HEK293 (cell line): ENCODE measurements at regions not wholly inside any gene's neighbourhood (a gene's known extent, or its start where the extent isn't known, plus 50 kb on each side); places are given as distances from the start of the nearest gene placed in this dataset.

Experiments used
- CTCF ChIA-PET: fragments of 350-600 bp; formaldehyde crosslinking; extraction: SDS; loops from one replicate; lab custom pipeline; 2021; ENCODE audit warnings: antibody characterized with exemption; lab: Yijun Ruan, JAX
- POLR2A ChIA-PET: fragments of 300-600 bp; formaldehyde crosslinking; extraction: SDS; loops from one replicate; lab custom pipeline; 2020; ENCODE audit warnings: antibody characterized with exemption, inconsistent platforms; lab: Yijun Ruan, JAX
- H3K27ac ChIP-seq: fragments of 200-500 bp; sonication (Bioruptor generic); 2 replicates; pipeline ENCODE4 v1.5.1; 2014; ENCODE audit warnings: low read depth, low read length, control low read depth, inconsistent platforms; ENCODE audit errors: extremely low read depth
- H3K36me3 ChIP-seq, 2 experiments: fragments of 200-500 bp in 1 of 2; sonication (Bioruptor generic) in 1 of 2; 1 replicate in 1 of 2; 2 replicates in 1 of 2; pipeline ENCODE4 v1.5.1; 2014 to 2017; ENCODE audit warnings: inconsistent platforms in 2 of 2, low read length in 2 of 2; ENCODE audit not compliant: control insufficient read depth in 2 of 2, insufficient read depth in 1 of 2
- H3K4me1 ChIP-seq: fragments of 200-500 bp; sonication (Bioruptor generic); 2 replicates; pipeline ENCODE4 v1.5.1; 2014; ENCODE audit warnings: mild to moderate bottlenecking, low read length, inconsistent platforms; ENCODE audit not compliant: control insufficient read depth, insufficient read depth
- H3K4me3 ChIP-seq: 2 replicates; pipeline ENCODE4 v1.5.1; 2011; ENCODE audit warnings: low read depth, mild to moderate bottlenecking, control low read depth, low read length, moderate library complexity
- H3K9me3 ChIP-seq: fragments of 200-500 bp; sonication (Bioruptor generic); 2 replicates; pipeline ENCODE4 v1.5.1; 2014; ENCODE audit warnings: low read depth, low read length, inconsistent platforms; ENCODE audit not compliant: control insufficient read depth, insufficient read depth
- EGR2 ChIP-seq: fragments of 450-650 bp; formaldehyde crosslinking; IDR thresholded peaks from 2 replicates; pipeline ENCODE4 v1.5.1; 2016; ENCODE audit warnings: low read depth, missing biosample characterization, missing genetic modification characterization
- KLF1 ChIP-seq: fragments of 450-650 bp; formaldehyde crosslinking; IDR thresholded peaks from 2 replicates; pipeline ENCODE4 v1.5.1; 2016; ENCODE audit warnings: missing biosample characterization, missing genetic modification characterization
- KLF16 ChIP-seq: fragments of 450-650 bp; formaldehyde crosslinking; IDR thresholded peaks from 2 replicates; pipeline ENCODE4 v1.5.1; 2017; ENCODE audit warnings: missing biosample characterization, missing genetic modification characterization
- KLF8 ChIP-seq: fragments of 450-650 bp; formaldehyde crosslinking; IDR thresholded peaks from 2 replicates; pipeline ENCODE4 v1.5.1; 2016; ENCODE audit warnings: missing biosample characterization, missing genetic modification characterization
- MZF1 ChIP-seq: fragments of 450-650 bp; formaldehyde crosslinking; IDR thresholded peaks from 2 replicates; pipeline ENCODE4 v1.5.1; 2017; ENCODE audit warnings: missing biosample characterization, missing genetic modification characterization, borderline replicate concordance
- OVOL3 ChIP-seq: fragments of 450-650 bp; formaldehyde crosslinking; IDR thresholded peaks from 2 replicates; pipeline ENCODE4 v1.5.1; 2016; ENCODE audit warnings: missing biosample characterization, missing genetic modification characterization
- REPIN1 ChIP-seq: fragments of 450-650 bp; formaldehyde crosslinking; IDR thresholded peaks from 2 replicates; pipeline ENCODE4 v1.5.1; 2017; ENCODE audit warnings: missing biosample characterization, missing genetic modification characterization, low read depth
- SETDB1 ChIP-seq: IDR thresholded peaks from one replicate; pipeline ENCODE4 v1.6.1; 2017; ENCODE audit warnings: mild to moderate bottlenecking, low read length, moderate library complexity, mixed read lengths; ENCODE audit not compliant: insufficient read length
- ZBTB49 ChIP-seq: fragments of 450-650 bp; formaldehyde crosslinking; IDR thresholded peaks from 2 replicates; pipeline ENCODE4 v1.5.1; 2016; ENCODE audit warnings: missing biosample characterization, missing genetic modification characterization, low read depth
- ZFP69B ChIP-seq: fragments of 450-650 bp; formaldehyde crosslinking; IDR thresholded peaks from 2 replicates; pipeline ENCODE4 v1.5.1; 2016; ENCODE audit warnings: missing biosample characterization, missing genetic modification characterization
- ZNF138 ChIP-seq: fragments of 450-650 bp; formaldehyde crosslinking; IDR thresholded peaks from 2 replicates; pipeline ENCODE4 v1.5.1; 2016; ENCODE audit warnings: missing biosample characterization, missing genetic modification characterization, borderline replicate concordance
- ZNF146 ChIP-seq: fragments of 450-650 bp; formaldehyde crosslinking; IDR thresholded peaks from 2 replicates; pipeline ENCODE4 v1.5.1; 2016; ENCODE audit warnings: missing biosample characterization, missing genetic modification characterization
- ZNF175 ChIP-seq: fragments of 450-650 bp; formaldehyde crosslinking; IDR thresholded peaks from 2 replicates; pipeline ENCODE4 v1.5.1; 2016; ENCODE audit warnings: missing biosample characterization, missing genetic modification characterization
- ZNF18 ChIP-seq: fragments of 450-650 bp; formaldehyde crosslinking; IDR thresholded peaks from 2 replicates; pipeline ENCODE4 v1.5.1; 2016; ENCODE audit warnings: missing biosample characterization, missing genetic modification characterization
- ZNF24 ChIP-seq: fragments of 450-650 bp; formaldehyde crosslinking; IDR thresholded peaks from 2 replicates; pipeline ENCODE4 v1.5.1; 2016; ENCODE audit warnings: missing biosample characterization, missing genetic modification characterization
- ZNF529 ChIP-seq: fragments of 450-650 bp; formaldehyde crosslinking; IDR thresholded peaks from 2 replicates; pipeline ENCODE4 v1.5.1; 2017; ENCODE audit warnings: missing genetic modification characterization, missing biosample characterization; ENCODE audit not compliant: insufficient replicate concordance
- ZNF544 ChIP-seq: fragments of 450-650 bp; formaldehyde crosslinking; IDR thresholded peaks from 2 replicates; pipeline ENCODE4 v1.5.0; 2017; ENCODE audit warnings: missing biosample characterization, missing genetic modification characterization
- ZNF561 ChIP-seq: fragments of 450-650 bp; IDR thresholded peaks from 2 replicates; pipeline ENCODE4 v1.5.1; 2018; ENCODE audit warnings: missing biosample characterization, missing genetic modification characterization, borderline replicate concordance
- ZNF629 ChIP-seq: fragments of 450-650 bp; formaldehyde crosslinking; IDR thresholded peaks from 2 replicates; pipeline ENCODE4 v1.5.1; 2017; ENCODE audit warnings: missing biosample characterization, missing genetic modification characterization
- ZNF701 ChIP-seq: fragments of 450-650 bp; formaldehyde crosslinking; IDR thresholded peaks from 2 replicates; pipeline ENCODE4 v1.5.1; 2016; ENCODE audit warnings: missing biosample characterization, missing genetic modification characterization
- ZNF747 ChIP-seq: fragments of 450-650 bp; formaldehyde crosslinking; IDR thresholded peaks from 2 replicates; pipeline ENCODE4 v1.5.1; 2016; ENCODE audit warnings: missing biosample characterization, missing genetic modification characterization
- ZNF830 ChIP-seq: fragments of 450-650 bp; IDR thresholded peaks from 2 replicates; pipeline ENCODE4 v1.5.0; 2018; ENCODE audit warnings: missing biosample characterization, missing genetic modification characterization, low read depth, mild to moderate bottlenecking, moderate library complexity
- TF ChIP-seq, protein P1 (sequence below): fragments of 450-650 bp; formaldehyde crosslinking; IDR thresholded peaks from 2 replicates; pipeline ENCODE4 v1.5.1; 2016; ENCODE audit warnings: missing biosample characterization, missing genetic modification characterization
- TF ChIP-seq, protein P2 (sequence below): fragments of 450-650 bp; formaldehyde crosslinking; IDR thresholded peaks from 2 replicates; pipeline ENCODE4 v1.5.1; 2016; ENCODE audit warnings: missing biosample characterization, missing genetic modification characterization

GRCh38 chr10:83592337-83592935 is 546.9 kb upstream of the GHITM start (continued):
- TF ChIP-seq SETDB1 (peak; percentile 95), EGR2 (tag by site-specific recombination) (no peak), ZNF529 (tag by site-specific recombination) (peak; percentile 9)

GRCh38 chr10:83603708-83604107 is 535.6 kb upstream of the GHITM start:
- H3K4me1 ChIP-seq = no peaks in the 10 kb centered on the region
- no peaks in the 10 kb centered on the region for H3K9me3 ChIP-seq
- CTCF ChIA-PET = interaction anchor here (0.7 to 1.3 kb wide), 2 partner anchors 15 to 512 kb away, joined by 4 to 5 read pairs; no protein-coding TSS in a partner anchor
- H3K27ac ChIP-seq = no peak overlapping the region
- no peak overlapping the region for H3K4me3 ChIP-seq
- TF ChIP-seq ZFP69B (tag by site-specific recombination) = no peak
- no peak for TF ChIP-seq OVOL3 (tag by site-specific recombination)
- no peak for TF ChIP-seq ZNF24 (tag by site-specific recombination)
- no peak for TF ChIP-seq KLF16 (tag by site-specific recombination)
- no peak for TF ChIP-seq ZNF138 (tag by site-specific recombination)
- TF ChIP-seq ZNF629 = no peak
- TF ChIP-seq ZNF747 (tag by site-specific recombination) = no peak
- TF ChIP-seq, protein P1, sequence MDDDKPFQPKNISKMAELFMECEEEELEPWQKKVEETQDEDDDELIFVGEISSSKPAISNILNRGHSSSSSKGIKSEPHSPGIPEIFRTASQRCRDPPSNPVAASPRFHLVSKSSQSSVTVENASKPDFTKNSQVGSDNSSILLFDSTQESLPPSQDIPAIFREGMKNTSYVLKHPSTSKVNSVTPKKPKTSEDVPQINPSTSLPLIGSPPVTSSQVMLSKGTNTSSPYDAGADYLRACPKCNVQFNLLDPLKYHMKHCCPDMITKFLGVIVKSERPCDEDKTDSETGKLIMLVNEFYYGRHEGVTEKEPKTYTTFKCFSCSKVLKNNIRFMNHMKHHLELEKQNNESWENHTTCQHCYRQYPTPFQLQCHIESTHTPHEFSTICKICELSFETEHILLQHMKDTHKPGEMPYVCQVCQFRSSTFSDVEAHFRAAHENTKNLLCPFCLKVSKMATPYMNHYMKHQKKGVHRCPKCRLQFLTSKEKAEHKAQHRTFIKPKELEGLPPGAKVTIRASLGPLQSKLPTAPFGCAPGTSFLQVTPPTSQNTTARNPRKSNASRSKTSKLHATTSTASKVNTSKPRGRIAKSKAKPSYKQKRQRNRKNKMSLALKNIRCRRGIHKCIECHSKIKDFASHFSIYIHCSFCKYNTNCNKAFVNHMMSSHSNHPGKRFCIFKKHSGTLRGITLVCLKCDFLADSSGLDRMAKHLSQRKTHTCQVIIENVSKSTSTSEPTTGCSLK (tag by site-specific recombination) = no peak
- no peak for TF ChIP-seq ZNF544 (tag by site-specific recombination)
- no peak for TF ChIP-seq ZNF830
- TF ChIP-seq ZNF701 (tag by site-specific recombination) = no peak
- TF ChIP-seq REPIN1 (tag by site-specific recombination) = no peak
- no peak for TF ChIP-seq ZNF175 (tag by site-specific recombination)
- TF ChIP-seq KLF8 (tag by site-specific recombination) = no peak
- no peak for TF ChIP-seq MZF1 (tag by site-specific recombination)
- no peak for TF ChIP-seq ZNF146 (tag by site-specific recombination)
- H3K36me3 ChIP-seq = no peaks in the 10 kb centered on the region
- POLR2A ChIA-PET = no interaction called here

DNA sequence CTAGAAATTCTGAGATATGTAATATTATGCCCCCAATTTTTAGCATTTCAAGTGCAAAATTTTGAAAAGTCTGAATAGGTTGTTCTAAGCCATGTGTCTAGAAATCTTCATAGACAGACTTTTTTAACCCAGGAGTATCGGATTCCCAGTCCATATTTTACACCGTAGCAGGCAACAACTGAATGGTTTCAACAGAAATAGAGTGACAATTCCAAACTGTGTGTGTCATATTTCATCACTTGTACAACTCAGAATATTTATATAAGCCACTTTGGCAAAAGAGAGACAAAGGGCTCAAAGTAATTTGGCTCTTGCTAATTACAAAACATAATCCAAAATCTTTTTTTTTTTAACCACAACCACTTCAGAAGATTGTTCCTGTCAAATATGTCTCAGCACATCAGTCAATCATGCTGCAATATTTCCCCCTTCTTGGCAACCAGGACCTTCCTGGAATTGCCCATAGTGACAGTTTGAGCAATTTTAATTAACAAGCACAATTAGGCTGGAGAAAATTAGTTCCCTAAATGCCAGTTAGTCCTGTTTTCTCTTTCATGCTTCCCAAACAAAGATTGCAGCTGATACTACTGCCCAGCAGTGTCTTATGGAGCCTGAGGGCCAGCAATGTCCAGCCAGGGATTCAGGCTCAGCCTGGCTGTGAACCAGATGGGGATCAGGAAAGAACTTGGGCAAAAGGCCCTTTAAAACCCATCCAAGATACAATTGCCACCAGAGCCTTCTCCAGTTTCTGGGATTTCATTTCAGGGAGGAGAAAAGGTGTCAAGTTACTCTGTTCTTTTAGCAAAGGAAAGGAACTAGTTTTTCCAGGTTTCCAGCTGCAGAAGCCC is 533.3 kb upstream of the GHITM start:
- Histone ChIP-seq H3K36me3 (no peaks in the 10 kb centered on the region), H3K27ac (no peak overlapping the region), H3K9me3 (no peaks in the 10 kb centered on the region), H3K4me3 (no peak overlapping the region), H3K4me1 (no peaks in the 10 kb centered on the region)
- CTCF ChIA-PET = no interaction called here
- POLR2A ChIA-PET = no interaction called here
- TF ChIP-seq ZNF629 = no peak
- TF ChIP-seq ZBTB49 (tag by site-specific recombination) = no peak
- TF ChIP-seq KLF1 = no peak
- TF ChIP-seq, protein P2, sequence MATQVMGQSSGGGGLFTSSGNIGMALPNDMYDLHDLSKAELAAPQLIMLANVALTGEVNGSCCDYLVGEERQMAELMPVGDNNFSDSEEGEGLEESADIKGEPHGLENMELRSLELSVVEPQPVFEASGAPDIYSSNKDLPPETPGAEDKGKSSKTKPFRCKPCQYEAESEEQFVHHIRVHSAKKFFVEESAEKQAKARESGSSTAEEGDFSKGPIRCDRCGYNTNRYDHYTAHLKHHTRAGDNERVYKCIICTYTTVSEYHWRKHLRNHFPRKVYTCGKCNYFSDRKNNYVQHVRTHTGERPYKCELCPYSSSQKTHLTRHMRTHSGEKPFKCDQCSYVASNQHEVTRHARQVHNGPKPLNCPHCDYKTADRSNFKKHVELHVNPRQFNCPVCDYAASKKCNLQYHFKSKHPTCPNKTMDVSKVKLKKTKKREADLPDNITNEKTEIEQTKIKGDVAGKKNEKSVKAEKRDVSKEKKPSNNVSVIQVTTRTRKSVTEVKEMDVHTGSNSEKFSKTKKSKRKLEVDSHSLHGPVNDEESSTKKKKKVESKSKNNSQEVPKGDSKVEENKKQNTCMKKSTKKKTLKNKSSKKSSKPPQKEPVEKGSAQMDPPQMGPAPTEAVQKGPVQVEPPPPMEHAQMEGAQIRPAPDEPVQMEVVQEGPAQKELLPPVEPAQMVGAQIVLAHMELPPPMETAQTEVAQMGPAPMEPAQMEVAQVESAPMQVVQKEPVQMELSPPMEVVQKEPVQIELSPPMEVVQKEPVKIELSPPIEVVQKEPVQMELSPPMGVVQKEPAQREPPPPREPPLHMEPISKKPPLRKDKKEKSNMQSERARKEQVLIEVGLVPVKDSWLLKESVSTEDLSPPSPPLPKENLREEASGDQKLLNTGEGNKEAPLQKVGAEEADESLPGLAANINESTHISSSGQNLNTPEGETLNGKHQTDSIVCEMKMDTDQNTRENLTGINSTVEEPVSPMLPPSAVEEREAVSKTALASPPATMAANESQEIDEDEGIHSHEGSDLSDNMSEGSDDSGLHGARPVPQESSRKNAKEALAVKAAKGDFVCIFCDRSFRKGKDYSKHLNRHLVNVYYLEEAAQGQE (tag by site-specific recombination) = no peak
- no peak for TF ChIP-seq ZNF18 (tag by site-specific recombination)
- no peak for TF ChIP-seq ZNF561
